Keratinocyte (primary cell): ENCODE measurements at regions not wholly inside any gene's neighbourhood (a gene's known extent, or its start where the extent isn't known, plus 50 kb on each side); places are given as distances from the start of the nearest gene placed in this dataset.
"Not testable (repeated sequence)": the region's sequence is repeated elsewhere in the genome, so short reads cannot be mapped to it uniquely, and the experiment has no call there.

Source experiments
- DNase-seq: peaks from one replicate; pipeline ENCODE4 v3.0.0-alpha.2; 2011; ENCODE audit warnings: low read depth, missing footprints, low spot score
- FAIRE-seq: peaks from 2 replicates; lab custom pipeline; 2011; peaks lifted over from hg19 to GRCh38; lab: Jason Lieb, UNC
- H2AFZ ChIP-seq: 2 replicates; pipeline ENCODE4 v1.6.0; 2012; ENCODE audit warnings: low read length, control low read depth, inconsistent platforms; ENCODE audit not compliant: control insufficient read depth
- H3K27ac ChIP-seq: 2 replicates; pipeline ENCODE4 v1.5.1; 2011; ENCODE audit warnings: low read length; ENCODE audit not compliant: control insufficient read depth, insufficient read depth
- H3K27me3 ChIP-seq: 3 replicates; pipeline ENCODE4 v1.6.0; 2011; ENCODE audit warnings: low read length; ENCODE audit not compliant: control insufficient read depth, insufficient read depth; ENCODE audit errors: extremely low read depth
- H3K36me3 ChIP-seq, 2 experiments: 2 replicates in 1 of 2; 3 replicates in 1 of 2; pipeline ENCODE4 v1.5.1; 2011; ENCODE audit warnings: low read length in 2 of 2, mild to moderate bottlenecking in 1 of 2; ENCODE audit not compliant: control insufficient read depth in 2 of 2, insufficient read depth in 2 of 2; ENCODE audit errors: extremely low read depth in 1 of 2
- H3K4me1 ChIP-seq: 3 replicates; pipeline ENCODE4 v1.5.1; 2011; ENCODE audit warnings: low read length; ENCODE audit not compliant: control insufficient read depth, insufficient read depth; ENCODE audit errors: extremely low read depth
- H3K4me2 ChIP-seq: 3 replicates; pipeline ENCODE4 v1.6.0; 2011; ENCODE audit warnings: low read depth, low read length; ENCODE audit not compliant: control insufficient read depth, insufficient read depth; ENCODE audit errors: extremely low read depth
- H3K4me3 ChIP-seq, 3 experiments: fragments of 200-600 bp in 1 of 3; sonication (generic) in 1 of 3; 2 replicates in 2 of 3; 3 replicates in 1 of 3; pipeline ENCODE4 v1.5.1; 2011 to 2016; ENCODE audit warnings: low read length in 3 of 3, mild to moderate bottlenecking in 3 of 3, control low read depth in 2 of 3, inconsistent platforms in 1 of 3, low read depth in 1 of 3, mixed read lengths in 1 of 3, mixed run types in 1 of 3, moderate library complexity in 1 of 3; ENCODE audit not compliant: control insufficient read depth in 2 of 3, insufficient read depth in 2 of 3; ENCODE audit errors: extremely low read depth in 1 of 3
- H3K79me2 ChIP-seq: 2 replicates; pipeline ENCODE4 v1.6.0; 2012; ENCODE audit warnings: low read length; ENCODE audit not compliant: control insufficient read depth, insufficient read depth
- H3K9ac ChIP-seq: 3 replicates; pipeline ENCODE4 v1.6.0; 2011; ENCODE audit warnings: low read length; ENCODE audit not compliant: control insufficient read depth, insufficient read depth; ENCODE audit errors: extremely low read depth
- H3K9me1 ChIP-seq: 3 replicates; pipeline ENCODE4 v1.6.0; 2011; ENCODE audit warnings: low read length; ENCODE audit not compliant: control insufficient read depth, insufficient read depth; ENCODE audit errors: extremely low read depth
- H3K9me3 ChIP-seq: 2 replicates; pipeline ENCODE4 v1.5.1; 2012; ENCODE audit warnings: low read depth, low read length; ENCODE audit not compliant: control insufficient read depth
- H4K20me1 ChIP-seq: 3 replicates; pipeline ENCODE4 v1.6.0; 2011; ENCODE audit warnings: low read length; ENCODE audit not compliant: control insufficient read depth, insufficient read depth; ENCODE audit errors: extremely low read depth
- EZH2 ChIP-seq: IDR thresholded peaks from one replicate; pipeline ENCODE4 v1.6.1; 2012; ENCODE audit warnings: inconsistent platforms, mild to moderate bottlenecking, low read length, moderate library complexity
- dilution Hi-C: fragments of 300-500 bp; cut with MboI; formaldehyde crosslinking; loops from one replicate; pipeline ENCODE4 v1.7.0; 2020; ENCODE audit warnings: low sequenced_read_pairs; ENCODE audit not compliant: extremely low pct_ligation_motif_present
- TF ChIP-seq, protein P1 (sequence below), 3 experiments: IDR thresholded peaks in 1 of 3; conservative IDR thresholded peaks in 1 of 3; optimal IDR thresholded peaks in 1 of 3; 2 replicates in 2 of 3; 3 replicates in 1 of 3; pipeline versions ENCODE3 to v1.5.1; 2011; ENCODE audit warnings: low read length in 3 of 3, mild to moderate bottlenecking in 3 of 3, moderate library complexity in 2 of 3, control low read depth in 1 of 3, inconsistent platforms in 1 of 3; ENCODE audit not compliant: insufficient read depth in 2 of 3; ENCODE audit errors: extremely low read depth in 1 of 3

DNA sequence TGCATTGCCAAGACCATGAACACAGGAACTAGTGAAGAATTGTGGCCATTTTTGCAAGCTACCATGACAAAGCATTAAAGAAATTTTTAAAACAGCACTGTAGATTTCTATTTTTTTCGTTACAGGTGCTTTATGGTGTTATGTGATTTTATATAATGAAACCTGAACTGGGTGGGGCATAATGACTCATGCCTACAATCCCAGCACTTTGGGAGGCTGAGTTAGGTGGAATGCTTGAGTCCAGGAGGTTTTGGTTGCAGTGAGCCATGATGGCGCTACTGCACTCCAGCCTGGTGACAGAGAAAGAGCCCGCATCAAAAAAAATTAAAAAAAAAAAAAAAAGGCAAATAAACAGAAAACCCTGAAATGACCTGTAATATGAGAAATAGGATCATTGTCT, 846.7 kb downstream of the EPHA3 start:
- no peak overlapping the region for H3K4me3 ChIP-seq
- no peak overlapping the region for H3K27ac ChIP-seq
- no peak overlapping the region for H3K4me2 ChIP-seq
- H3K9me1 ChIP-seq = no peaks in the 10 kb centered on the region
- H3K9ac ChIP-seq = no peak overlapping the region
- H3K9me3 ChIP-seq = peaks cover 1% of the 10 kb centered on the region
- H3K36me3 ChIP-seq = no peaks in the 10 kb centered on the region
- H3K79me2 ChIP-seq = no peaks in the 10 kb centered on the region
- no peaks in the 10 kb centered on the region for H3K27me3 ChIP-seq
- dilution Hi-C loops = no loop called here
- no peak for TF ChIP-seq EZH2
- TF ChIP-seq, protein P1, sequence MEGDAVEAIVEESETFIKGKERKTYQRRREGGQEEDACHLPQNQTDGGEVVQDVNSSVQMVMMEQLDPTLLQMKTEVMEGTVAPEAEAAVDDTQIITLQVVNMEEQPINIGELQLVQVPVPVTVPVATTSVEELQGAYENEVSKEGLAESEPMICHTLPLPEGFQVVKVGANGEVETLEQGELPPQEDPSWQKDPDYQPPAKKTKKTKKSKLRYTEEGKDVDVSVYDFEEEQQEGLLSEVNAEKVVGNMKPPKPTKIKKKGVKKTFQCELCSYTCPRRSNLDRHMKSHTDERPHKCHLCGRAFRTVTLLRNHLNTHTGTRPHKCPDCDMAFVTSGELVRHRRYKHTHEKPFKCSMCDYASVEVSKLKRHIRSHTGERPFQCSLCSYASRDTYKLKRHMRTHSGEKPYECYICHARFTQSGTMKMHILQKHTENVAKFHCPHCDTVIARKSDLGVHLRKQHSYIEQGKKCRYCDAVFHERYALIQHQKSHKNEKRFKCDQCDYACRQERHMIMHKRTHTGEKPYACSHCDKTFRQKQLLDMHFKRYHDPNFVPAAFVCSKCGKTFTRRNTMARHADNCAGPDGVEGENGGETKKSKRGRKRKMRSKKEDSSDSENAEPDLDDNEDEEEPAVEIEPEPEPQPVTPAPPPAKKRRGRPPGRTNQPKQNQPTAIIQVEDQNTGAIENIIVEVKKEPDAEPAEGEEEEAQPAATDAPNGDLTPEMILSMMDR (optimal IDR thresholded peaks at IDR 0.05 in 1 of 3, IDR thresholded peaks at IDR 0.05 in 1 of 3, conservative IDR thresholded peaks at IDR 0.05 in 1 of 3; ENCODE audit: extremely low read depth in 1 of 3, insufficient read depth in 2 of 3, low read length in 3 of 3) = no peak
- H2AFZ ChIP-seq = no peak overlapping the region
- FAIRE-seq (no peak), DNase-seq (no peak)
- no peaks in the 10 kb centered on the region for H4K20me1 ChIP-seq
- no peaks in the 10 kb centered on the region for H3K4me1 ChIP-seq

DNA sequence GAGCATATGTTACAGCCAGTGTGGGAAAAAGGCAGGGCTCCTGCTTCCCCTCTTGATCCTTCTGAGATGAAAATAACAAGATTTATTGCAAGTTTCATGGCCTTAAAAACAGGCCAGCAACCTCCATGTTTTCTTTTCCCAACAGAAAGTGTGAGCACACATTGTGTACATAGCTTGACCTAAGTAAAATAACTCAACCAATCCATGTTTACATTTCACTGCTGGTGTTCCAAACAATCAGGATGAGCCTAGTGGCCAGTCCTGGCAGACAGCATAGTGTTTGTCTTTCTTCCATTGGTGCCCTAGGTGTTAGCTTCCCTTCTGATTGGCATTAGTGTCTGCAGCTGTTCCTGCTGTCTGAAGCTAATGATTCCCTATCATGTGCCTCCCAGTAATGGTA, 847.7 kb downstream of the EPHA3 start:
- H3K9me1 ChIP-seq = no peaks in the 10 kb centered on the region
- H3K79me2 ChIP-seq = no peaks in the 10 kb centered on the region
- no peaks in the 10 kb centered on the region for H4K20me1 ChIP-seq
- H3K36me3 ChIP-seq = no peaks in the 10 kb centered on the region
- H3K9ac ChIP-seq = no peak overlapping the region
- no peak overlapping the region for H2AFZ ChIP-seq
- no peak overlapping the region for H3K4me2 ChIP-seq
- no peak for TF ChIP-seq EZH2
- FAIRE-seq = no peak
- H3K4me1 ChIP-seq = no peaks in the 10 kb centered on the region
- no peak overlapping the region for H3K27ac ChIP-seq
- no peaks in the 10 kb centered on the region for H3K27me3 ChIP-seq
- dilution Hi-C loops = no loop called here
- H3K4me3 ChIP-seq = no peak overlapping the region
- no peak for DNase-seq
- H3K9me3 ChIP-seq = peaks cover 1% of the 10 kb centered on the region

DNA sequence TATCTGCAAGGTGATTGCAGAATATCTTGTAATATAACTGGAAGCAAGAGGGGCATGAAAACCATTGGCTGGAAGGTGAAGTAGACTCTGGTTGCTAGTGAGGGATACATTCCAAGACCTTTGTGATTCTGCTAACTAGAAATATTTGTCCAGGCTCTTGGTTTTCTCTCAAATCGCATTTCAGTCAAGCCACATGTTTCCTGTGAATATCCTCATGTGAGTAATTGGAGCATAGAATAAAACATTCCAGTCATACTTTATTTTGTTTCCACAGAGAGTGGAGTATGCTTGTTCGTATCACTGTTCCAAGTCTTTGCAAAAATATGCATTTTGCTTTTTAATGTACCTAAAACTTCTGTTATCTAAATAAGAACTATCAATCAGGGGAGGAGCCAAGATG, 850.0 kb downstream of the EPHA3 start:
- H3K27ac ChIP-seq = no peak overlapping the region
- no peak overlapping the region for H2AFZ ChIP-seq
- FAIRE-seq (no peak), DNase-seq (no peak)
- no peak overlapping the region for H3K9ac ChIP-seq
- H4K20me1 ChIP-seq = no peaks in the 10 kb centered on the region
- TF ChIP-seq, protein P1 (optimal IDR thresholded peaks at IDR 0.05 in 1 of 3, IDR thresholded peaks at IDR 0.05 in 1 of 3, conservative IDR thresholded peaks at IDR 0.05 in 1 of 3; ENCODE audit: extremely low read depth in 1 of 3, insufficient read depth in 2 of 3, low read length in 3 of 3) = no peak
- TF ChIP-seq EZH2 = no peak
- dilution Hi-C loops = no loop called here
- no peak overlapping the region for H3K4me2 ChIP-seq
- no peaks in the 10 kb centered on the region for H3K36me3 ChIP-seq
- H3K9me3 ChIP-seq = peaks cover 1% of the 10 kb centered on the region
- no peaks in the 10 kb centered on the region for H3K4me1 ChIP-seq
- no peaks in the 10 kb centered on the region for H3K79me2 ChIP-seq
- H3K27me3 ChIP-seq = no peaks in the 10 kb centered on the region
- H3K4me3 ChIP-seq = no peak overlapping the region
- H3K9me1 ChIP-seq = no peaks in the 10 kb centered on the region

DNA sequence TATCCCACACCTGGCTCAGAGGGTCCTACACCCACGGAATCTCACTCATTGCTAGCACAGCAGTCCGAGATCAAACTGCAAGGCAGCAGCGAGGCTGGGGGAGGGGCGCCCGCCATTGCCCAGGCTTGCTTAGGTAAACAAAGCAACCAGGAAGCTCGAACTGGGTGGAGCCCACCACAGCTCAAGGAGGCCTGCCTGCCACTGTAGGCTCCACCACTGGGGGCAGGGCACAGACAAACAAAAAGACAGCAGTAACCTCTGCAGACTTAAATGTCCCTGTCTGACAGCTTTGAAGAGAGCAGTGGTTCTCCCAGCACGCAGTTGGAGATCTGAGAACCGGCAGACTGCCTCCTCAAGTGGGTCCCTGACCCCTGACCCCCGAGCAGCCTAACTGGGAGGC, 850.7 kb downstream of the EPHA3 start:
- dilution Hi-C loops, H3K9ac ChIP-seq, H3K4me2 ChIP-seq, H2AFZ ChIP-seq, H3K4me3 ChIP-seq, H3K27me3 ChIP-seq, H3K36me3 ChIP-seq, H3K27ac ChIP-seq, H3K9me1 ChIP-seq, H3K4me1 ChIP-seq, H3K79me2 ChIP-seq, H3K9me3 ChIP-seq, DNase-seq, H4K20me1 ChIP-seq, FAIRE-seq: not testable (repeated sequence)
